Fibroblast of skin of scalp (primary cell): ENCODE measurements at regions not wholly inside any gene's neighbourhood (a gene's known extent, or its start where the extent isn't known, plus 50 kb on each side); places are given as distances from the start of the nearest gene placed in this dataset.
"Not testable (repeated sequence)": the region's sequence is repeated elsewhere in the genome, so short reads cannot be mapped to it uniquely, and the experiment has no call there.

Source experiments
- DNase-seq: peaks from one replicate; pipeline ENCODE4 v3.0.0-alpha.2; 2013

- DNase-seq = peak; percentile 78
Observed at GRCh38 chr21:34219334-34220060, 144.3 kb upstream of the KCNE2 start.

- DNase-seq = no peak
Observed at GRCh38 chr21:34220556-34221195, 143.1 kb upstream of the KCNE2 start.

DNA sequence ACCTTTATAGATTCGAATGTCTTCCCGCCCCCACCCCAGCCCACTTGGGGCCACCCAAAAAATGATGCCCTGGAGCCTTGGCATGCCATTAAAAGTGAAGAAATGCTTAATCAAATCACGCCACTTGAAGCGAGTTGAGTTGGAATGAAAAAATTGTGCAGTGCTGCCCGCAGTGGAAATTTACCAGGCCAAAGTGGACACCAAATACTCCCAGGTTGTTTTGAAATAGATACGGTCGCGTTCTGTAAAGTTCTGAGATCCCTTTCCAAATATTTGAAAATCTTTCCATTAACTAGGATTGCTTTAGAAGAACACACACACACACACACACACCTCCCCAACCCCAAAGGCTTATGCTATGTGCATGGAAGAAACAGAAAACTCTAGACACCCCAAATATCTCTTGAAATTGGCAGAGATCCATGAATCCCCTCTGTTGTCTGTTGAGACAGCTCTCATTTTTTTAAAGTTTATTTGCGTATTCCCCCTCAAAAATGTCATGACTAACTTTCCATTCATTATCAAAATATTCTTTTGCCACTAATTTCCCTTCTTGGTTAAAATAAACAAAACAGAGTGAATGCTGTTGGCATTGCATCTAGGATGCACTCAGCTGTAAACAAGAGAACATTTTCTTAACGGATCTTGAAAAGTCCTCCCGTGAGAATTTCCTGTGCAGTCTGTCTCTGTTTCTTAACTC lies 142.3 kb upstream of the KCNE2 start:
- DNase-seq = no peak

GRCh38 chr21:34222031-34222335 lies 141.8 kb upstream of the KCNE2 start:
- DNase-seq = no peak

DNA sequence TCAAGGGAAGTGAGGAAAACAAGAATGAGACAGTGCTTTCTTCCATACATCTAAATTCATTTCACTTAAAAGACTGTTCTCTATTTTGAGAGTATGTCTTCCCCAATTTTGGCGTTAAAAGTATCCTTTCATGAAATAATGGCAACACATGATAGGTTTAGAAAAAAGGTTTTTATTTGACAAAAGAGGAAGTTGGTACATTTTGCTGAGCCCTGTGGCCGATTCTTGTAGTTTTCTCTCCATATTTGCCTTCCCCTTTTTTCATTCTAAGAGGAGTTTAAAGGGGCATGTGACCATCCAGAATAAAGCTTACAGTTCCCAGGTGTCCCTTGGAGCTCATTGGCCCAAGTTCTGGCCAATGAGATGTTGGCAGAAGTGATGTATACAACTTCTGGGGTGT lies 140.4 kb upstream of the KCNE2 start:
- DNase-seq = no peak

DNA sequence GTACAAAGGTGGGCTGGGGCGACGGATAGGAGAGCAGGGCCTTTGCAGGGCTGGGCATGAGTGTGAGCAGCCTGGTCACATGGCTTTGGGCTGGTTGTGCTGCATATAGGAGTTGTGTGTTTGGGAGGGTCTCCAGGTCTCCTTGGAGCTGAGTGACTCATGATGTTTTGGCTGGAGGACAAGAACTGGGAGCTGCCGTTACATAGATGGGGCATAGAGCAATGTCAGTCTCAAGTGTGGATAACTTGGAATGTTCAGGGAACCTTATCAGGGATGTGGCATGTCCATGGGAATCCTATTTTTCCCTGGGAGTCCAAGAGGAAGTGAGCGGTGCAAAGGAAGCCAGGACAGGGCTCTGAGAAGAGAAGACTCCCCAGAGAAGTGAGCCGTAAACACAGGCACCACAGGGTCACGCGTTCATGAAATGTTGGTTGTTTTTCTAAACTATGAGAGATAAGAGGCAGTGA lies 136.4 kb upstream of the KCNE2 start:
- peak; percentile 86 for DNase-seq

DNA sequence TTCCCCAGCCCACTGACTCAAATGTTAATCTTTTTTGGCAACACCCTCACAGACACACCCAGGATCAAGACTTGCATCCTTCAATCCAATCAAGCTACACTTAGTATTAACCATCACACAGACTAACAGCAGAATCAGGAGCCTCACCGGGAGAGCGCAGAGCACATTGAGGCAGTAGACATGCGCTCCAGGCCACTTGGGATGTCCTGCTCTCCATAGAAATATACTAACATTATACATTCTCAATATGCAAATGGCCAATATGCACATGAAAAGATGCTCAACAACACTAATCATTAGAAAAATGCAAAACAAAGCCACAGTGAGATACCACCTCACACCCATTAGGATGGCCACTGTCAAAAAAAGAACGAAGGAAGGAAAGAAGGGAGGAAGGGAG lies 135.0 kb upstream of the KCNE2 start:
- no peak for DNase-seq

- DNase-seq = no peak
Observed at GRCh38 chr21:34229353-34229752, 134.5 kb upstream of the KCNE2 start.

DNA sequence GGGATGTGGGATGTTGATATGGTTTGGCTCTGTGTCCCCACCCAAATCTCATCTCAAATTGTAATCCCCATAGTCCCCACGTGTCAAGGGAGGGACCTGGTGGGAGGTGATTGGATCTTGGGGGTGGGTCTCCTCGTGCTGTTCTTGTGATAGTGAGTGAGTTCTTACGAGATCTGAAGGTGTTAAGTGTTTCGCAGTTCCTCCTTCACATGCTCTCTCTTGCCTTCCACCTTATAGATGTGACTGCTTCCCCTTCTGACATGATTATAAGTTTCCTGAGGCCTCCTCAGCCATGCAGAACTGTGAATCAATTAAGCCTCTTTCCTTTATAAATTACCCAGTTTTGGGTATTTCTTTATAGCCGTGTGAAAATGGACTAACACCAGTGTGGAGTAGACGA lies 130.1 kb upstream of the KCNE2 start:
- not testable (repeated sequence) for DNase-seq

DNA sequence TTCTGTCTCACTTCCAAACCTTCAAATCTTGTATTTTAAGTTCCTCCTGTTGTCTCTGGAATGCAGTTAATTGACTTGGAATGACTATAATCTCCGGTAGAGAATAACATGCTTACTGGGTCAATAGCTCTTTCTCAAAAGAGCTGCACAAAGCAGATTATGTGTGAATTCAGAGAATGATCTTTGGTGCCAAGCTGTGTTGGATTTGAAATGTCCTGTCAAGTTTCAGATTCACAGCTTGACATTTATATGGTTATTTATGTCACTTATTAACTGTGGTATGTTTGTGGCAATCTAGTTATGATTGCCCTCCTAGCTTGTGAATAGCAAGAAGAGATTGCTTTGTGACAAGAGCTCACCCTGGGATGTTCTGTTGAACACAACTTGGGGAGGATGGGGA lies 128.3 kb upstream of the KCNE2 start:
- DNase-seq = no peak

GRCh38 chr21:34242973-34243372 lies 120.8 kb upstream of the KCNE2 start:
- no peak for DNase-seq

DNA sequence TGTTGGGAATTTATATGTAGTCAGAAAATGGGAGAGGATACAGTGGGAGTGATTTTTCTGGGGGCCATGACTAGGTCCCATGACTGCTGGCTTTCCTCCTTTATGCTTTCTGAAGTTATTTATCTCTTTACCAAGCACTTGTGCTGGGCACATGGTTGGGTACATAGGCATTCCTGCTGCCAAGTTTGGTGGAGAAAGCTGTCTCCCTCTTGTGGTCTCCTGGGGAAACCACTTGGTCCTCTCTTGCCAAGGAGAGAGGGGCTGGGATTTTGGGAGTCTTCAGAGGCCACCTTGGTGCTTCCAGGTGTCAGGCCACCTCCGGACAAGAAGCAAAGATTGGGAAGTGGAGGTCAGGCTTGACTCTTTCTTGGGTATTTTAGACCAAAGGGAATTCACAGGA lies 120.2 kb upstream of the KCNE2 start:
- peak; percentile 22 for DNase-seq

DNA sequence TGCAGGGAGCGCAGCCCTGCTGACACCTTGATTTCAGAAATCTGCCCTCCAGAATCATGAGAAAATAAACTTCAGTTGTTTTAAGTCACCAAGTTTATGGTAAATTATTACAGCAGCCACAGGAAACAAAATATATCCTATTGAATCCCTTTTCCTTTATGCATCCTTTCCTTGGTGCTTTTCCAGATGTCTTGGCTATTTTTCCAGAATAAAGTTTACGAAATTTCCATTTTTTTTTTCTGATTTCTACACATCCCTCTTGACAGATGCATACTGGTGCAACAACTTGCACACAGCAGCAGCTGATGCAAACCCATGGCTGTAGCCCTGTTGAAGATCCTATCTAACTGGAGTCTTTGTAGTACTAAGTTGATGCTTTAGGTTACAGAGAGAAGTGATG lies 111.1 kb upstream of the KCNE2 start:
- no peak for DNase-seq

GRCh38 chr21:34255073-34255472 lies 108.7 kb upstream of the KCNE2 start:
- no peak for DNase-seq

GRCh38 chr21:34260277-34261008 lies 103.4 kb upstream of the KCNE2 start:
- DNase-seq = no peak

DNA sequence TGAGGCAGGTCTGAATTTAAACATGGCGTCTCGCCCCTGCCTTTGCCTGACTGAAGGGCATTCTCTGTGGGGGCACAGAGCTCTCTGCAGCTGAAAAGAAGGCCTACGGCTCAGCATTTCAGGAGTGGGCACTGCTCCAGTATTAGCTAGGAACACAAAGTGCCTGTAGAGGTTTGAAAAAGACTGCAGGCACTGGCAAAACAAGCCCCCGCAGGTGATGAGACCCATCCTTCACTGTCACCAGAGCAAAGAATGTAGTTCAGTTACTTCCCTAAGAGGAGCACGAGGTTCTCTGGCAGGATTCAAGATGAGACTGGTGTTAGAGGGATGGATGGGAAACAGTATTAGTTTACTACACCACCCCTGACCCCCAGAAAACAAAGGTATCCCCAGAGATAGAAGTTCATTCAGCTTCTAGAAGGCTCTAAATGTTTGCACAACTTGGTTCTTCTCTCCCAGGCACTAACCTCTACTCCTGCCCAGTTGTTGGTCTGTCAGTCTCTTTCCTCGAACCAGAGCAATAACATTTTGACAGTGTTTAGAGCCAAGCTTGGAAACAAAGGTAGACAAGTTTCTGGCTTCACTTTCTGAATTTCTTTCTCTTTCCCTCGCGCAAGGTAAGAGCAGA lies 101.9 kb upstream of the KCNE2 start:
- no peak for DNase-seq

DNA sequence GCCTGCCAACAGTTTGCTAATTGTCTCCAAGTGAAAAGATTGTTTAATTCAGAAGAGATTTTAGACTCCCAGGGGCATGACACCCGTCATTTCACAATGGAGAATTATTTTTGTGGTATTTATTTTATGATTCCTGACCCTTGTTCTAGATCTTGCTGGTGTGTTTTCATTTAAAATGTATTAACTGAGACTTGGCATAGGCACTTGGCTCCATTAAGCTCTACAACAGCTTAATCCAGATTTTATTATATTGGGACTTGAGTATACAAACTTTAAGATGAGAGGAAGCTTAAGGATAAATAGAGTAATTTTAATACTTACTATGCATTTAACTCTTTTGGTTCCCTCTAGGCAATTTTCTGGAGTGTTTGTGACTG lies 101.3 kb upstream of the KCNE2 start:
- DNase-seq = no peak

- no peak for DNase-seq
Observed at GRCh38 chr21:34263629-34264028, 100.2 kb upstream of the KCNE2 start.

DNA sequence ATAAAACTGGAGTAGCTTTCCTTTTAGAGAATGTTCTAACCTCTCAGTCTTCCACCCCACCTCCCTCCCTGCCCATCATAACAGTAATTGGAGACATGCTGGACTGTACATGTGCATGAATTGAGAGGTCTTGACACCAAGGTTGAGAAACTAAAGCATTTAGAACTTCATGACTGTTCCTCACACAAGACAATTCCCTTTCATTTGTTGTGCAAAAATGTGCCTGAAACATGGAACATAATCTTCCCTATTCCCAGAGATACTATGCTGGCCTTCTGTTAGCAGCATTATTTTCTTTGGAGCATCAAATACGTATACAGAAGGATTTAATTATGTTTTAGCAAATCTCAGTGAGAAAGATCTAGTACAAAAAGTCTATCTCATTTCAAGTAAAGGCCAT lies 97.5 kb upstream of the KCNE2 start:
- DNase-seq = no peak

- DNase-seq = no peak
Observed at GRCh38 chr21:34268493-34268892, 95.3 kb upstream of the KCNE2 start.

DNA sequence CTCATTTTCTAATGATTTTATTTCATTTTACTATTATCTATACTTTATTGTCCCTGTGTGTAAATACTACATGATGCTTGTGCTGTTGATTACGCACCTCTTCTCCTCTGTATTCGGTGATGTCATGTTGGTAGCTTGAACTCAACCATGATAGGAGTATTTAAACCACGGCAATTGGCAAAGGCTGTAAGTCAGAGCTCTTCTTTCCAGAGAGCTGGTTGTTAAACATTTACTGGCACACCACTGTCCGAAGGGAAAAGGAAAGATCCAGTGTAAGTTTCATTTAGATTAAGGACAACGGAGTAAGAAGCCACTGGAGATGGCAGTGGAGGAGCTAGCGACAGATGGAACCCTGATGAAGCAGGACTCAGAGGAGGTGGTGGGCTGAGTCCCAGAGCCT lies 93.4 kb upstream of the KCNE2 start:
- no peak for DNase-seq

- DNase-seq = peak; percentile 20
Observed at GRCh38 chr21:34271189-34271851, 92.5 kb upstream of the KCNE2 start.
